MCF 10A (cell line): ENCODE measurements at regions not wholly inside any gene's neighbourhood (a gene's known extent, or its start where the extent isn't known, plus 50 kb on each side); places are given as distances from the start of the nearest gene placed in this dataset.
"Not testable (repeated sequence)": the region's sequence is repeated elsewhere in the genome, so short reads cannot be mapped to it uniquely, and the experiment has no call there.

ENCODE experiments used
- BruUV-seq: library from RNA; stranded (reverse); fragments of 400-500 nt; replicated peaks from 2 replicates; lab custom pipeline; 2021; lab: Mats Ljungman, UMichigan
- CTCF ChIA-PET: fragments of 300-600 bp; sonication (Branson Sonifier 250); formaldehyde crosslinking; extraction: SDS; loops from one replicate; lab custom pipeline; 2021; ENCODE audit warnings: antibody characterized with exemption, inconsistent platforms; lab: Yijun Ruan, JAX
- POLR2A ChIA-PET: fragments of 300-600, 350-650 bp; sonication (Branson Sonifier 250); formaldehyde crosslinking; extraction: SDS; loops from one replicate; lab custom pipeline; 2020; ENCODE audit warnings: antibody characterized with exemption, inconsistent platforms; lab: Yijun Ruan, JAX
- DNase-seq: peaks from one replicate; pipeline ENCODE4 v3.0.0-alpha.2; 2018; ENCODE audit not compliant: unreplicated experiment
- H3K27ac Mint-ChIP-seq: one replicate; pipeline ENCODE4 v1.8.0; 2022; ENCODE audit warnings: mild to moderate bottlenecking, low read depth, mixed read lengths; ENCODE audit not compliant: unreplicated experiment
- H3K27me3 Mint-ChIP-seq: one replicate; pipeline ENCODE4 v1.8.0; 2022; ENCODE audit warnings: mixed read lengths; ENCODE audit not compliant: insufficient read depth, unreplicated experiment
- H3K36me3 Mint-ChIP-seq: one replicate; pipeline ENCODE4 v1.8.0; 2022; ENCODE audit warnings: mild to moderate bottlenecking, moderate library complexity, mixed read lengths; ENCODE audit not compliant: insufficient read depth, unreplicated experiment
- H3K4me1 Mint-ChIP-seq: one replicate; pipeline ENCODE4 v1.8.0; 2022; ENCODE audit warnings: mixed read lengths; ENCODE audit not compliant: insufficient read depth, unreplicated experiment
- H3K4me3 Mint-ChIP-seq: one replicate; pipeline ENCODE4 v1.8.0; 2022; ENCODE audit warnings: mild to moderate bottlenecking, moderate library complexity, mixed read lengths; ENCODE audit not compliant: unreplicated experiment
- H3K9me3 Mint-ChIP-seq: one replicate; pipeline ENCODE4 v1.8.0; 2022; ENCODE audit warnings: mixed read lengths; ENCODE audit not compliant: unreplicated experiment
- CTCF ChIP-seq: fragments of 200-600 bp; IDR thresholded peaks from one replicate; pipeline ENCODE4 v1.8.0; 2022; ENCODE audit warnings: antibody characterized with exemption, mild to moderate bottlenecking; ENCODE audit not compliant: unreplicated experiment
- intact Hi-C: fragments of 100-400 bp; cut with micrococcal nuclease; formaldehyde crosslinking; loops from 2 replicates; pipeline ENCODE4 v1.14.1; 2022

GRCh38 chr3:74217467-74217866, 397.0 kb downstream of the CNTN3 start:
- no peak overlapping the region for H3K27ac Mint-ChIP-seq
- no peak overlapping the region for H3K4me3 Mint-ChIP-seq
- peaks cover 10% of the 10 kb centered on the region for H3K9me3 Mint-ChIP-seq
- no peaks in the 10 kb centered on the region for H3K4me1 Mint-ChIP-seq
- BruUV-seq: no TSS peak
- CTCF ChIA-PET: no interaction called here
- no peak for DNase-seq
- intact Hi-C loops: no loop called here
- POLR2A ChIA-PET: no interaction called here
- TF ChIP-seq CTCF: no peak
- no peaks in the 10 kb centered on the region for H3K36me3 Mint-ChIP-seq
- H3K27me3 Mint-ChIP-seq: no peaks in the 10 kb centered on the region

- CTCF ChIA-PET: no interaction called here
- Mint-ChIP-seq H3K4me3 (no peak overlapping the region), H3K4me1 (no peaks in the 10 kb centered on the region), H3K36me3 (no peaks in the 10 kb centered on the region), H3K27me3 (no peaks in the 10 kb centered on the region), H3K27ac (no peak overlapping the region), H3K9me3 (peaks cover 10% of the 10 kb centered on the region)
- no TSS peak for BruUV-seq
- POLR2A ChIA-PET: no interaction called here
- DNase-seq: peak; percentile 22
- no peak for TF ChIP-seq CTCF
- intact Hi-C loops: no loop called here
Observed at GRCh38 chr3:74214286-74214685, 400.2 kb downstream of the CNTN3 start.

GRCh38 chr3:74210739-74211138, 403.7 kb downstream of the CNTN3 start:
- TF ChIP-seq CTCF: no peak
- no peak overlapping the region for H3K27ac Mint-ChIP-seq
- ChIA-PET POLR2A (no interaction called here), CTCF (no interaction called here)
- DNase-seq: no peak
- H3K36me3 Mint-ChIP-seq: no peaks in the 10 kb centered on the region
- H3K9me3 Mint-ChIP-seq: peaks cover 22% of the 10 kb centered on the region
- intact Hi-C loops: no loop called here
- no TSS peak for BruUV-seq
- H3K4me3 Mint-ChIP-seq: no peak overlapping the region
- H3K27me3 Mint-ChIP-seq: no peaks in the 10 kb centered on the region
- no peaks in the 10 kb centered on the region for H3K4me1 Mint-ChIP-seq

- DNase-seq: no peak
- Mint-ChIP-seq H3K9me3 (no peaks in the 10 kb centered on the region), H3K4me1 (no peaks in the 10 kb centered on the region), H3K4me3 (no peak overlapping the region), H3K27ac (no peak overlapping the region), H3K36me3 (no peaks in the 10 kb centered on the region), H3K27me3 (no peaks in the 10 kb centered on the region)
- no TSS peak for BruUV-seq
- ChIA-PET POLR2A (no interaction called here), CTCF (no interaction called here)
- intact Hi-C loops: no loop called here
- no peak for TF ChIP-seq CTCF
Observed at GRCh38 chr3:74200952-74201351, 413.5 kb downstream of the CNTN3 start.

GRCh38 chr3:74178664-74179063, 435.8 kb downstream of the CNTN3 start:
- CTCF ChIA-PET: interaction anchor here (1.2 kb wide), 1 partner anchor 89 kb away, joined by 3 read pairs; no protein-coding TSS in a partner anchor
- not testable (repeated sequence) for H3K4me1 Mint-ChIP-seq, BruUV-seq

More at GRCh38 chr3:74178664-74179063, 435.8 kb downstream of the CNTN3 start:
- H3K9me3 Mint-ChIP-seq: peaks cover 25% of the 10 kb centered on the region
- H3K27ac Mint-ChIP-seq, H3K36me3 Mint-ChIP-seq, H3K27me3 Mint-ChIP-seq, H3K4me3 Mint-ChIP-seq, POLR2A ChIA-PET, DNase-seq, intact Hi-C loops: not testable (repeated sequence)
